ENCODE measurements at regions not wholly inside any gene's neighbourhood (a gene's known extent, or its start where the extent isn't known, plus 50 kb on each side); places are given as distances from the start of the nearest gene placed in this dataset.

- Histone ChIP-seq H3K4me1 (ENCODE audit: low read depth, poor library complexity, severe bottlenecking) (peaks cover 9% of the 10 kb centered on the region), H2AFZ (ENCODE audit: low read depth) (no peak overlapping the region), H3K9ac (no peak overlapping the region), H3K4me3 (IDR thresholded peaks at IDR 0.05; ENCODE audit: insufficient read depth, low read depth, low read length) (no peak overlapping the region), H3K79me2 (ENCODE audit: insufficient read depth, low read depth) (no peaks in the 10 kb centered on the region), H3K4me2 (no peak overlapping the region), H3K27ac (no peak overlapping the region), H4K20me1 (ENCODE audit: insufficient read depth) (no peaks in the 10 kb centered on the region), H3K27me3 (ENCODE audit: insufficient read depth, low read depth) (no peaks in the 10 kb centered on the region), H3K36me3 (ENCODE audit: insufficient read depth) (no peaks in the 10 kb centered on the region)
- TF ChIP-seq CTCF (conservative IDR thresholded peaks at IDR 0.05; ENCODE audit: low read depth, low read length) = no peak
Measured at GRCh38 chr15:31275331-31276262, 51.0 kb upstream of the KLF13 start.

- no peaks in the 10 kb centered on the region for H3K27me3 ChIP-seq (ENCODE audit: insufficient read depth, low read depth)
- no peak for TF ChIP-seq CTCF (conservative IDR thresholded peaks at IDR 0.05; ENCODE audit: low read depth, low read length)
- H3K4me3 ChIP-seq (IDR thresholded peaks at IDR 0.05; ENCODE audit: insufficient read depth, low read depth, low read length) = no peak overlapping the region
- H3K36me3 ChIP-seq (ENCODE audit: insufficient read depth) = no peaks in the 10 kb centered on the region
- no peaks in the 10 kb centered on the region for H3K79me2 ChIP-seq (ENCODE audit: insufficient read depth, low read depth)
- no peak overlapping the region for H3K9ac ChIP-seq
- no peak overlapping the region for H3K4me2 ChIP-seq
- H3K27ac ChIP-seq = no peak overlapping the region
- H3K4me1 ChIP-seq (ENCODE audit: low read depth, poor library complexity, severe bottlenecking) = peaks cover 4% of the 10 kb centered on the region
- H4K20me1 ChIP-seq (ENCODE audit: insufficient read depth) = no peaks in the 10 kb centered on the region
- no peak overlapping the region for H2AFZ ChIP-seq (ENCODE audit: low read depth)
Measured at GRCh38 chr15:31276596-31277298, 49.9 kb upstream of the KLF13 start.
